ENCODE measurements at regions not wholly inside any gene's neighbourhood (a gene's known extent, or its start where the extent isn't known, plus 50 kb on each side); places are given as distances from the start of the nearest gene placed in this dataset.
"Not testable (repeated sequence)": the region's sequence is repeated elsewhere in the genome, so short reads cannot be mapped to it uniquely, and the experiment has no call there.

DNA sequence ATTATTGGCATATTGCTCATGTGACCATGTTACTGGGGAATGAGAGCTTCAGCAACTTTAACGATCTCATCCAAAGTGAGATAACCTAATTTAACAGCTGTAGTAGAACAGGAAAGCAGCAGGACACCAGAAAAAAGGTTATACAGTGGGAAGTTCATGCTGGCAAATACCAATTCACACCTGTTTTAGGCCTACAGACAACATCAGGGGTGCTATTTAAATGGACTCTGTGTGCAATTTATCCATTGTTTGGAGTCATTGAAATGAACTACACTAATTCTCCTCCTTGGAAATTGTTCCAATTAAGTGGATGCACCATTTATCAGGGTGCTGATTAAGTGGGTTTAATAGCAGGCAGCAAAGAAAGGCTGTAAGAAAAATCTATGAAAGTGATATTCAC lies 424.4 kb upstream of the LMO3 start:
- Histone ChIP-seq H3F3A (ENCODE audit: insufficient read depth, low read length) (no peaks in the 10 kb centered on the region), H3K9me2 (replicated peaks; ENCODE audit: insufficient read depth, low read length) (no peaks in the 10 kb centered on the region), H3K27ac (ENCODE audit: low read length) (no peak overlapping the region), H4K20me1 (ENCODE audit: insufficient read depth, low read length) (no peaks in the 10 kb centered on the region), H3K36me3 (replicated peaks; ENCODE audit: insufficient read depth, low read length) (no peaks in the 10 kb centered on the region), H3K4me1 (ENCODE audit: low read length) (no peaks in the 10 kb centered on the region), H3K9me3 (replicated peaks; ENCODE audit: insufficient read depth, low read length) (no peaks in the 10 kb centered on the region), H3K27me3 (replicated peaks; ENCODE audit: insufficient read depth, low read length) (no peaks in the 10 kb centered on the region), H3K79me2 (ENCODE audit: low read length) (no peaks in the 10 kb centered on the region), H2AFZ (ENCODE audit: low read length) (no peak overlapping the region), H3K4me2 (ENCODE audit: low read depth, low read length) (no peak overlapping the region), H3K9ac (ENCODE audit: low read length) (no peak overlapping the region), H3K4me3 (ENCODE audit: low read length) (no peak overlapping the region)
- no peak for DNase-seq
- TF ChIP-seq EZH2phosphoT487 (IDR thresholded peaks at IDR 0.05; ENCODE audit: low read length) (no peak), EZH2 (optimal IDR thresholded peaks at IDR 0.05; ENCODE audit: low read depth, low read length) (no peak)
- TF ChIP-seq, protein P1, sequence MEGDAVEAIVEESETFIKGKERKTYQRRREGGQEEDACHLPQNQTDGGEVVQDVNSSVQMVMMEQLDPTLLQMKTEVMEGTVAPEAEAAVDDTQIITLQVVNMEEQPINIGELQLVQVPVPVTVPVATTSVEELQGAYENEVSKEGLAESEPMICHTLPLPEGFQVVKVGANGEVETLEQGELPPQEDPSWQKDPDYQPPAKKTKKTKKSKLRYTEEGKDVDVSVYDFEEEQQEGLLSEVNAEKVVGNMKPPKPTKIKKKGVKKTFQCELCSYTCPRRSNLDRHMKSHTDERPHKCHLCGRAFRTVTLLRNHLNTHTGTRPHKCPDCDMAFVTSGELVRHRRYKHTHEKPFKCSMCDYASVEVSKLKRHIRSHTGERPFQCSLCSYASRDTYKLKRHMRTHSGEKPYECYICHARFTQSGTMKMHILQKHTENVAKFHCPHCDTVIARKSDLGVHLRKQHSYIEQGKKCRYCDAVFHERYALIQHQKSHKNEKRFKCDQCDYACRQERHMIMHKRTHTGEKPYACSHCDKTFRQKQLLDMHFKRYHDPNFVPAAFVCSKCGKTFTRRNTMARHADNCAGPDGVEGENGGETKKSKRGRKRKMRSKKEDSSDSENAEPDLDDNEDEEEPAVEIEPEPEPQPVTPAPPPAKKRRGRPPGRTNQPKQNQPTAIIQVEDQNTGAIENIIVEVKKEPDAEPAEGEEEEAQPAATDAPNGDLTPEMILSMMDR (IDR thresholded peaks at IDR 0.05; ENCODE audit: low read length) = no peak

DNA sequence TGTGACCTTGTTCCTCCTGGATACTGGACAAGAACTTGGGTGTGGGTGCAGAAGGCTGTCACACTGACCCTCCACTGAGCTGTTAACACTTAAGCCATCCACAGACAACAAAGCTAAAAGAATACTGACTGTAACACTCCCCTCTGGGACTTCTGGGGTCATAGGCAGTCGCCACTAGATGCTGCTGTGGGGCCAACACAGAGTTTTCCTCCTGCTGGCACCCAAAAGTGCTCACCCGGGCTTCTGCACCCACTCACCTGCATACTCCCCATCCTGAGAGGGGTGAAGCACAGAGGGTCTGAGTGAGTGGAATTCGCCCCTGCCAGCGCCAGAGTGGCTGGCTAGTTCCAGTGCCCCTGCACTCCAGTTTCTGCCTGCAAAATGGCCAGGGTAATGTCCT lies 422.4 kb upstream of the LMO3 start:
- no peaks in the 10 kb centered on the region for H4K20me1 ChIP-seq (ENCODE audit: insufficient read depth, low read length)
- TF ChIP-seq EZH2phosphoT487 (IDR thresholded peaks at IDR 0.05; ENCODE audit: low read length) (no peak), EZH2 (optimal IDR thresholded peaks at IDR 0.05; ENCODE audit: low read depth, low read length) (no peak)
- TF ChIP-seq, protein P1 (IDR thresholded peaks at IDR 0.05; ENCODE audit: low read length) = no peak
- no peak overlapping the region for H3K27ac ChIP-seq (ENCODE audit: low read length)
- H3K9me3 ChIP-seq (replicated peaks; ENCODE audit: insufficient read depth, low read length) = no peaks in the 10 kb centered on the region
- no peak for DNase-seq
- no peaks in the 10 kb centered on the region for H3K79me2 ChIP-seq (ENCODE audit: low read length)
- no peaks in the 10 kb centered on the region for H3F3A ChIP-seq (ENCODE audit: insufficient read depth, low read length)
- no peak overlapping the region for H2AFZ ChIP-seq (ENCODE audit: low read length)
- H3K27me3 ChIP-seq (replicated peaks; ENCODE audit: insufficient read depth, low read length) = no peaks in the 10 kb centered on the region
- no peaks in the 10 kb centered on the region for H3K4me1 ChIP-seq (ENCODE audit: low read length)
- no peak overlapping the region for H3K9ac ChIP-seq (ENCODE audit: low read length)
- H3K4me3 ChIP-seq (ENCODE audit: low read length) = no peak overlapping the region
- H3K36me3 ChIP-seq (replicated peaks; ENCODE audit: insufficient read depth, low read length) = no peaks in the 10 kb centered on the region
- H3K4me2 ChIP-seq (ENCODE audit: low read depth, low read length) = no peak overlapping the region
- H3K9me2 ChIP-seq (replicated peaks; ENCODE audit: insufficient read depth, low read length) = no peaks in the 10 kb centered on the region

DNA sequence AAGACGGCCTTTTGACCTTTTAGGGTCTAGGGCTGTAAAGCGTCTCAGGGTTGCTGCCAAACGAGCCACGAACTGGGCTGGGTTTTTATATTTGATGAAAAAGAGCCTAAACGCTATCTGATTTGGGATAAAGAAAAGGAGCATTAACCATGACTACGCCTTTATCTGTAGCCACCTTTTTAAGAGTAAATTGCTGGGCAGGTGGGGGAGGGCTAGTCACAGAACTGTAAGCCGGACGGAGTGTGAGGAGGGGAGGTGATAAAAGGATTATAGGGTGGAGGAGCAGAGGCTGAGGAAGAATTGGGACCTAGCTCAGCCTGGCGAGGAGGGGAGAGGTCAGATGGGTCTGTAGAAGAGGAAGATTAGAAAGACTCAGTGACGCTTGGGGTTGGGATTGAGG lies 419.5 kb upstream of the LMO3 start:
- not testable (repeated sequence) for H2AFZ ChIP-seq (ENCODE audit: low read length); H3K27ac ChIP-seq (ENCODE audit: low read length); H3K9me3 ChIP-seq (replicated peaks; ENCODE audit: insufficient read depth, low read length); H3K9me2 ChIP-seq (replicated peaks; ENCODE audit: insufficient read depth, low read length); H3K27me3 ChIP-seq (replicated peaks; ENCODE audit: insufficient read depth, low read length); H3K36me3 ChIP-seq (replicated peaks; ENCODE audit: insufficient read depth, low read length); H3K4me1 ChIP-seq (ENCODE audit: low read length); H3K4me3 ChIP-seq (ENCODE audit: low read length); H3K4me2 ChIP-seq (ENCODE audit: low read depth, low read length); H4K20me1 ChIP-seq (ENCODE audit: insufficient read depth, low read length); H3K79me2 ChIP-seq (ENCODE audit: low read length); H3K9ac ChIP-seq (ENCODE audit: low read length); DNase-seq; H3F3A ChIP-seq (ENCODE audit: insufficient read depth, low read length)

DNA sequence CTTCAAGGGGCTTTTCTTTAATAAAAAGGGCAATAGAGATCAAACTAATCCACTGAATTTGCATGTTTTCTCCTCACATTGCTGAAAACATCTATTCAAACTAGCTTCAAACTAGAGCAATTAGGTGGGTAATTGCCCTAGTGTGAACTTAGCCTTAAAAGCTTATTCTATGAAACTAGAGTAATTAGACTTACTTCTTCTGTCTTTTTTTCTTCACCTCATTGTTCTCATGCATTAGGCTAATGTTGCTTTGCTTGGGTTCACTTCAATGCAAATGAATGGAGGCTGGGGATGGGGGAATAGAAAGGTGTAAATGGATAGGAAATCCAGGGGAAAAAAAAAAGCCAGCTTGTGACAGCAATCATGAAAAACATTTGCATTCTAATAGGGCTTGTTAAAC lies 414.8 kb upstream of the LMO3 start:
- Histone ChIP-seq H2AFZ (ENCODE audit: low read length) (no peak overlapping the region), H3K9ac (ENCODE audit: low read length) (no peak overlapping the region), H3K4me2 (ENCODE audit: low read depth, low read length) (no peak overlapping the region), H3K27me3 (replicated peaks; ENCODE audit: insufficient read depth, low read length) (no peaks in the 10 kb centered on the region), H3K9me3 (replicated peaks; ENCODE audit: insufficient read depth, low read length) (no peaks in the 10 kb centered on the region), H3K36me3 (replicated peaks; ENCODE audit: insufficient read depth, low read length) (no peaks in the 10 kb centered on the region), H3K9me2 (replicated peaks; ENCODE audit: insufficient read depth, low read length) (no peaks in the 10 kb centered on the region), H4K20me1 (ENCODE audit: insufficient read depth, low read length) (no peaks in the 10 kb centered on the region), H3K4me3 (ENCODE audit: low read length) (no peak overlapping the region), H3K4me1 (ENCODE audit: low read length) (no peaks in the 10 kb centered on the region), H3K27ac (ENCODE audit: low read length) (no peak overlapping the region), H3K79me2 (ENCODE audit: low read length) (no peaks in the 10 kb centered on the region), H3F3A (ENCODE audit: insufficient read depth, low read length) (no peaks in the 10 kb centered on the region)
- DNase-seq = no peak
- TF ChIP-seq, protein P1 (IDR thresholded peaks at IDR 0.05; ENCODE audit: low read length) = no peak
- no peak for TF ChIP-seq EZH2phosphoT487 (IDR thresholded peaks at IDR 0.05; ENCODE audit: low read length)
- no peak for TF ChIP-seq EZH2 (optimal IDR thresholded peaks at IDR 0.05; ENCODE audit: low read depth, low read length)

Measured in MM.1S (cell line).